Right ventricle myocardium inferior (tissue), 1 donor: ENCODE measurements at regions not wholly inside any gene's neighbourhood (a gene's known extent, or its start where the extent isn't known, plus 50 kb on each side); places are given as distances from the start of the nearest gene placed in this dataset.
A peak's percentile ranks its signal among the peaks of the same experiment; 100 is the strongest.

Source experiments
- ATAC-seq: fragments of 200-7000 bp; cut with Tn5 transposase; one replicate; pipeline ENCODE4 v1.9.1; 2020; ENCODE audit warnings: mild to moderate bottlenecking, moderate library complexity
- DNase-seq: peaks from one replicate; pipeline ENCODE4 v3.0.0; 2021; ENCODE audit errors: missing footprints
- intact Hi-C: fragments of 100-400 bp; cut with DNase I; formaldehyde crosslinking; loops from one replicate; pipeline ENCODE4 v1.11.0; 2022
- donor health status: DM: no; HTN: yes; CAD: no; lungs with severe emphysema.

DNA sequence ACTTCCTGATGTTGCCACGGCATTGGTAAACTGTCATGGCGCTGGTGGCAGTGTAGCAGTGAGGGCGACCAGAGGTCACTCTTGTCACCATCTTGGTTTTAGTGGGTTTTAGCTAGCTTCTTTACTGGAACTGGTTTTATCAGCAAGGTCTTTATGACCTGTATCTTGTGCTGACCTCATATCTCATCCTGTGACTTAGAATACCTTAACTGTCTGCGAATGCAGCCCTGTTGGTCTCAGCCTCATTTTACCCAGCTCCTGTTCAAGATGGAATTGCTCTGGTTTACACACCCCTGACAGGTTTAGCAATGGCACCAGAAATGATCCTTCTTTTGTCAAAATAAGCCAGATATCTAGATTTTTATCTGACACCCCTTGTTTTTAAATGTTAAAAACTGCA is 85.3 kb downstream of the ARL4A start:
- ATAC-seq, result no peak
- no peak for DNase-seq
- intact Hi-C loops, result no loop called here

DNA sequence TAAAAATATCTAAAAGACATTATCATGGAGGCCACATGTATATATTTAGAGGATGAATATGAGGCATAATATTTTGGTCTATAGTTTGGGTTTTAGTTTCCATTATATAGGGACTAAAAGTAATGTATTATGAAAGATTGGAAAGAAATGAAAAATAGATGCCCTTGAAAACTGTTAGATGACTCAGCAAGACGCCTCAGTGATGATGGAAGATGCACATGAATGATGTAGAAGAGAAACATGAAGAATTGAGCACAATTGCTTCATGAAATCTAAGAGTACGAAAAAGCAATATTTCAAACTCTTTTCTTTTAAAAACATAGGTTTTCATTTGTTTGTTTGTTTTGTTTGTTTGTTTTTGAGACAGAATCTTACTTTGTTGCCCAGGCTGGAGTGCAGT is 89.8 kb downstream of the ARL4A start:
- no peak for DNase-seq
- intact Hi-C loops, result no loop called here
- no peak for ATAC-seq

GRCh38 chr7:12779947-12780346 is 92.5 kb downstream of the ARL4A start:
- intact Hi-C loops, result no loop called here
- ATAC-seq (no peak), DNase-seq (no peak)

DNA sequence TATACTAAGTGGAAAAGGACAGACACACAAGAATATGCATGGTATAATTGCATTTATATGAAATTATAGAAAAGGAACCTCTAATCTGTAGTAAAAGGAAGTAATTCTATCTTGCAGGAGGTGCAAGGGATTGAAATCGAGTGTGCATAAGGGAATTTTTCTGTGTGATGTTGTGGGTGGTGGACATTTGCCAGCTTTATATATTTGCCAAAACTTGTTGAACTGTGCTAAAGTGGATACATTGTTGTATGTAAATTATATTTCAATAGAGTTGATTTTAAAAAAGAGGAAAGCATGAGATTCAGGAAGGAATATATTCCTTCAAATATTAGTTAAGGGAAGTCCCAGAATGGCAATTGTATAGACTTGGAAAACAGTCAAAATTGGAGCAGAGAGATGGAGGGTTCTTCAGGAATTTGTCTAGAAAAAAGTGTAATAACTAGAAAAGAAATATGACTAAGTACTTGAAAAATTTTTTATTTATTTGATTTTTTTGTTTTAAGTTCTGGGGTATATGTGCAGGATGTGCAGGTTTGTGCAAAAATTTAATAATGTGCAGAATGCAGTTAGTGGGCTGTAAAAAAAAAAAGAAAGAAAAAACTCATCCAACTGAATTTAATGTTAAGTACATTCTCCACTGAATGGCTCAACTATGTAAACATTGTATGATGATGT is 96.1 kb downstream of the ARL4A start:
- intact Hi-C loops, result no loop called here
- ATAC-seq, result no peak
- DNase-seq, result no peak

DNA sequence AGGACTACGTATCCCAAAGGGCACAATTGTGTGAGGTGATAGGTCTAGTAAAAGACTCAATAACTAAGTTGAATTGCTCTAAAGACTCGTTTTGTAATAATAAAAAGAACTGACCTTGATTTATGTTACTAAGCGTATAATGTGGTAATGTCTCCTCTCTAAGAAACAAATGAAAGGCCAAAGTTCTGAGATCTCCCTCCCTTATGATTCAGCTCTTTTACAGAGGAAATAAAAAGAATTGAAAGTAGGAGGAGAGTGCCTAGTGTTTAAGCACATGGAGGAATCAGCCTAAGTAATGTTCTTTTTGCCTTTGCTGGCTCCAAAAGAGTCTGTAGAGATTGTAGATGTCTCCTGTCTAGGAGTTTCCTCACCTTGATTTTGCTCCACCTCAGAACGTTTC is 98.0 kb downstream of the ARL4A start:
- DNase-seq (no peak), ATAC-seq (no peak)
- intact Hi-C loops, result no loop called here

DNA sequence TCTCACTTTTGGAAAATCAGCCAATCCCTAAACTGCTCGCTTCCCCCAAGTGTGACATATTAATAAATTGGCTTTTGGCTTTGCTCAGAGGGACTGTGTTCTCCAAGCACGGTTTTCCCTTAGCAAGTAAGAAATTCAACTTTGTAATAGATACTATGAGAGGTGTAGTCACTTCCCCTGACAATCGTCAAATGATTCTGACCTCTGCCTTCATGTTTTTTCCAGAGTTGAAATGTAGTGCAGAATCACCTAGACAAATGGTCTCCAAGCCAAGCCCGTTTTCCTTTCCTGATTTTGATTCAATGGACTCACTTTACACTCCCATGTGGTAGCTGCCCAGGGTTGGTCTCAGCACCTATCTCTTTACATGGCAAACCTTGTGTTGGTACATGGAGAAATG is 99.1 kb downstream of the ARL4A start:
- DNase-seq (no peak), ATAC-seq (no peak)
- intact Hi-C loops, result no loop called here

- intact Hi-C loops, result no loop called here
- DNase-seq, result no peak
- no peak for ATAC-seq
Measured at GRCh38 chr7:12788171-12788570, 100.7 kb downstream of the ARL4A start.

DNA sequence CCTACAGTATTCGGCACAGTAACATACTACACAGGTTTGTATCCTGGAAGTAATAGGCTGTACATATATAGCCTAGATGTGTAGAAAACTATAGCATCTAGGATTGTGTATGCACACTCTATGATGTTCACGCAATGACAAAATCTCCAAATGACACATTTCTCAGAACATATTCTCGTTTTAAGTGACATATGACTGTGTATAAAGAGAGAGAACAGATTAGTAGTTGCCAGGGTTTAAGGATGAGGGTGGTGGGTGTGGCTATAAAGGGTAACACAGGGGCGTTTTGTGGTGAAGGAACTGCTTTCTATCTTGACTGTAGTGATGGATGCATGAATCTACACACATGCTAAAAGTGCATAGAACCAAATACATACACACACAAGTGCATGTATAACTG is 101.2 kb downstream of the ARL4A start:
- no peak for ATAC-seq
- intact Hi-C loops, result no loop called here
- DNase-seq, result no peak

- ATAC-seq, result no peak
- intact Hi-C loops, result no loop called here
Measured at GRCh38 chr7:12794722-12795302, 107.4 kb downstream of the ARL4A start.

GRCh38 chr7:12796397-12797127 is 109.1 kb downstream of the ARL4A start:
- intact Hi-C loops, result no loop called here
- DNase-seq (no peak), ATAC-seq (no peak)

More at GRCh38 chr7:12794722-12795302, 107.4 kb downstream of the ARL4A start:
- DNase-seq, result no peak

DNA sequence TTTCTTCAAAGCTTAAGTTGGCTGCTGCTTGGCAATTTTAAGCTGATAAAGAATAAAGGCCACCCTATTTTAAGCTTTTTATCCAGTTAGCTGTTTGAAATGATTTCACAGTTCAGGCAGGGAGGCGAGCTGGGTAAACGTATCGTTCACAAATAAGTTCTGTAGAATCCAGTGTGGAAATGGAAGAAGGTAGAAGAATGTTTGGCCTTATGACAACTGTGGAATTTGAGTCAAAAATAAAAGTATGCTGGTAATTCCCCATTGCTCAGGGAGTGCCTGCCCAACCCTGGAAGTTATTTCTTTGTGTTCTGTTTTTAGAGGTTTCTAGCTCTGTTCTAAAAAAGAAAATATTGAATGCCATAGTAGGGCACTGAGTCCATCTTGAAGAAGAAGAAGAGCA is 113.1 kb downstream of the ARL4A start:
- ATAC-seq, result no peak
- intact Hi-C loops, result no loop called here
- no peak for DNase-seq

- intact Hi-C loops, result no loop called here
- ATAC-seq (no peak), DNase-seq (no peak)
Measured at GRCh38 chr7:12801107-12801506, 113.7 kb downstream of the ARL4A start.

DNA sequence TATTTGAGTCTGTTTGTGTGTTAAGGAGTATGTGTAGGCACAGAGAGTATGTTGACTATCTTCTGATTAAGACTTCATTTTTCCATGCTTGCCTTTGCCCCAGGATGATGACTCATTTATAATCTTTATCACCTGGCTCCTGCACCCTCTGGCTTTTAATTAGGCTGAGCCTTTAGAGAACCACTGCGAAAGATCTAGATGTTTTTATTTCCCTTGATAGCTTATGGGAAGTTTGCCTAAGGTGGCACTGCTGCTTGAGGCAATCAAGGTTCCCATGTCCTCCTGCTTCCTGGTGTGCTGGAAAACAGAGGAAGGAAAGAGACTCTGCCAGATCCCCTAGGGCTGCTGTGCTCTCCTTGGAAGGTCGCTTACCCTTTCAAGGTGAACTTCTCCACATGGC is 114.6 kb downstream of the ARL4A start:
- intact Hi-C loops, result no loop called here
- ATAC-seq (no peak), DNase-seq (no peak)

- ATAC-seq, result no peak
- intact Hi-C loops, result no loop called here
- no peak for DNase-seq
Measured at GRCh38 chr7:12803542-12803941, 116.1 kb downstream of the ARL4A start.

GRCh38 chr7:12805518-12805928 is 118.1 kb downstream of the ARL4A start:
- intact Hi-C loops, result no loop called here
- ATAC-seq (no peak), DNase-seq (no peak)

DNA sequence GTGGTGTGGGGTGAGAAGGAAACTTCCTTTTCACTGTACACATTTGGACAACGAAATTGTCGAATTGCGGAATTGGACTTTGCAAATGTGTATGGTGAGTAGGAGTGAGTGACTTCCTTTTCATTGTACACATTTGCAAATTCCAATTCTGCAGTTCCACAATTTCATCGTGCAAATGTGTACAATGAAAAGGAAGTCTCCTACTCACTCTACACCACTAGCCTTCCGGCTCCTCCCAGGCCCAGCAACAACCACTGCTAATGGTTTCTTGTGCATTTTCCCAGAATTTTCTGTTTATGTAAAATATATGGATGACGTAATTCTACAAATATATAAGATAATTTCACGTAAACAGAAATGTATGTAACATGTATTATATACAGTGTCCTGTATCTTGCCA is 118.5 kb downstream of the ARL4A start:
- intact Hi-C loops, result no loop called here

DNA sequence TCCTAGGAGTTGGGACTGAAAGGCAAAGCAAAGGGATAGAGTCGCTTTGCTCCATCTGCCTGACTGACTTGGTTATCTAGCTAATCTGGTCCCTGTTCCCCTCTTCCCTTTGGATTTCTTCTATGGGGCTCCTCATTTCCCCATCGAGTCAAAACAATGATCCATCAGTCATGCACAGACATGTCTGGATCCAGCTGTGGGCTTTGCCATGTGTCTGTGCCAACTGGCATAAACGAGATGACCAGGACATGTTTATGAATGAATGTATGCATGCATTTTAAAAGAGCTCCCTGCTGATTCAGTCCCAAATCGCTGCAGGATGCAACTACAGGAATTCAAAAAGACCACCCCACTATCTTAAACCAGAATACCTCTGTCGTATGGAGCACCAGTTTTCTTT is 122.0 kb downstream of the ARL4A start:
- no peak for ATAC-seq

More for the DNA sequence above, 118.5 kb downstream of the ARL4A start:
- peak; percentile 13 for ATAC-seq
- no peak for DNase-seq

GRCh38 chr7:12812111-12812510 is 124.7 kb downstream of the ARL4A start:
- intact Hi-C loops, result no loop called here
- ATAC-seq (no peak), DNase-seq (no peak)

More for the DNA sequence above, 122.0 kb downstream of the ARL4A start:
- DNase-seq, result no peak
- intact Hi-C loops, result no loop called here

GRCh38 chr7:12814107-12814506 is 126.7 kb downstream of the ARL4A start:
- intact Hi-C loops, result no loop called here
- ATAC-seq (no peak), DNase-seq (no peak)

- ATAC-seq, result no peak
- intact Hi-C loops, result no loop called here
- no peak for DNase-seq
Measured at GRCh38 chr7:12814828-12815227, 127.4 kb downstream of the ARL4A start.
